DND-41 (cell line): ENCODE measurements at regions not wholly inside any gene's neighbourhood (a gene's known extent, or its start where the extent isn't known, plus 50 kb on each side); places are given as distances from the start of the nearest gene placed in this dataset.

Experiments
- CTCF ChIP-seq: IDR thresholded peaks from 2 replicates; pipeline ENCODE4 v1.5.1; 2012; ENCODE audit warnings: borderline replicate concordance, low read length, moderate library complexity, mild to moderate bottlenecking; ENCODE audit not compliant: poor library complexity, severe bottlenecking; ENCODE audit errors: extremely low read depth
- EZH2 ChIP-seq: IDR thresholded peaks from 3 replicates; pipeline ENCODE4 v1.6.1; 2012; ENCODE audit warnings: borderline replicate concordance, low read depth, mild to moderate bottlenecking, moderate library complexity, low read length, inconsistent platforms; ENCODE audit not compliant: severe bottlenecking

GRCh38 chr3:43964640-43965039 is 273.9 kb downstream of the ABHD5 start:
- no peak for TF ChIP-seq CTCF
- TF ChIP-seq EZH2, result no peak
